Transverse colon (tissue), 4 donors: ENCODE measurements at regions not wholly inside any gene's neighbourhood (a gene's known extent, or its start where the extent isn't known, plus 50 kb on each side); places are given as distances from the start of the nearest gene placed in this dataset.

Experiments used
- EP300 ChIP-seq: sonication (generic); formaldehyde crosslinking; IDR thresholded peaks from one replicate; pipeline ENCODE4 v1.6.1; 2017; ENCODE audit warnings: antibody characterized with exemption, low read depth
- POLR2A ChIP-seq: fragments of 450-650 bp; IDR thresholded peaks from one replicate; pipeline ENCODE4 v1.6.1; 2016; ENCODE audit warnings: antibody characterized with exemption, mild to moderate bottlenecking, moderate library complexity
- POLR2AphosphoS5 ChIP-seq, 3 donors: sonication (generic); formaldehyde crosslinking; IDR thresholded peaks; one replicate each; pipeline ENCODE4 v1.6.1; 2016; ENCODE audit warnings: antibody characterized with exemption in 3 of 3
- TF ChIP-seq, protein P1 (sequence below), 5 experiments: fragments of 200-600 bp in 3 of 5; fragments of 450-650 bp in 2 of 5; sonication (generic) in 3 of 5; IDR thresholded peaks; 1 replicate in 2 of 5; 2 replicates in 3 of 5; pipeline ENCODE4 v1.5.1; 2016 to 2017; ENCODE audit warnings: antibody characterized with exemption in 5 of 5, inconsistent platforms in 3 of 5, mild to moderate bottlenecking in 2 of 5, moderate library complexity in 1 of 5

- TF ChIP-seq, protein P1, sequence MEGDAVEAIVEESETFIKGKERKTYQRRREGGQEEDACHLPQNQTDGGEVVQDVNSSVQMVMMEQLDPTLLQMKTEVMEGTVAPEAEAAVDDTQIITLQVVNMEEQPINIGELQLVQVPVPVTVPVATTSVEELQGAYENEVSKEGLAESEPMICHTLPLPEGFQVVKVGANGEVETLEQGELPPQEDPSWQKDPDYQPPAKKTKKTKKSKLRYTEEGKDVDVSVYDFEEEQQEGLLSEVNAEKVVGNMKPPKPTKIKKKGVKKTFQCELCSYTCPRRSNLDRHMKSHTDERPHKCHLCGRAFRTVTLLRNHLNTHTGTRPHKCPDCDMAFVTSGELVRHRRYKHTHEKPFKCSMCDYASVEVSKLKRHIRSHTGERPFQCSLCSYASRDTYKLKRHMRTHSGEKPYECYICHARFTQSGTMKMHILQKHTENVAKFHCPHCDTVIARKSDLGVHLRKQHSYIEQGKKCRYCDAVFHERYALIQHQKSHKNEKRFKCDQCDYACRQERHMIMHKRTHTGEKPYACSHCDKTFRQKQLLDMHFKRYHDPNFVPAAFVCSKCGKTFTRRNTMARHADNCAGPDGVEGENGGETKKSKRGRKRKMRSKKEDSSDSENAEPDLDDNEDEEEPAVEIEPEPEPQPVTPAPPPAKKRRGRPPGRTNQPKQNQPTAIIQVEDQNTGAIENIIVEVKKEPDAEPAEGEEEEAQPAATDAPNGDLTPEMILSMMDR (IDR thresholded peaks at IDR 0.05) = no peak
- TF ChIP-seq POLR2A (no peak), POLR2AphosphoS5 (IDR thresholded peaks at IDR 0.05) (no peak), EP300 (no peak)
Measured at GRCh38 chr1:25166847-25167246, 65.5 kb downstream of the SYF2 start.
